ENCODE measurements at regions not wholly inside any gene's neighbourhood (a gene's known extent, or its start where the extent isn't known, plus 50 kb on each side); places are given as distances from the start of the nearest gene placed in this dataset.

DNA sequence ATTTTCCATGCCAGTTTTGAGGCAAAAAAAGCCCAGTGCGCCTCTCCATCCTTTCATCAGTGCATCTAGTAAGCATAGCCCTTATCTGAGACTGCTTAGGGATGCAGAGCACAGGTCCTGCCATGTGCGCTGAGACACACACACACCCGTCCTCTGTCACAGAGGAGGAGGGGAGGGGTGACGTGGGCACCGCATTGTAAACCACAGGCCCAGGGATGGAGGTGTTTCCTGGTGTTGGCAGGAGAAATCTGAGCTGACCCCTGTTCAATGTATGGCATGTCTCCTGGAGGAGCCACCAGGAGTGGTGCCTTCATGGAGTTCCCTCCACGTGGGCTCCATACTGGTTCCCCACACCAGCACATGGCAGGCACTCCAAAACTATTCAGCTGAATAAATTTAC lies 65.8 kb upstream of the HELT start:
- no peak overlapping the region for H3K4me3 ChIP-seq (ENCODE audit: low read depth, low read length)

DNA sequence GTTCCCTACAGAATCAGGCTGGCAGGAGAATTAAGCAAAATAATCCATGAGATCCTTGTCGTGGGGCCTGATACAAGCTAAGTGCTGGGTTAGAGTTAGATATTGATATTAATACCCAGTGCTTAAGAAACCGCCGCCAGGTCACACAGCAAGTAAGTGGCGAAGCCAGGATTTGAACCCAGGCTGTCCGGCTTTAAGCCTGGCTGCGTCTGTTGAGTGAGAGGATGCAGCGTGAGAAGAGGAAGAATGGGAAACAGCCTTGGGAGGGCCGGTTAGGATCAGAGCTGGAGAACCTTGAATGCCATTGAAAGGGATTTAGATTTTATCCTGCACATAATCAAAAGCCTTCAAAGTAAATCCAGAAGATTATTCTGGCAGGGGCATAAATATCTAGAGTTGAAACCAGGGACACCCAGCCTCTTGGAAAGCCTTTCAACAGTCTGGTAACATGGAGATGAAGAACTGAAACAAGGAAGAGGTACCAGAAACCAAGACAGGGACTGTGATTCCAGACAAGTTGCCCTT lies 64.8 kb upstream of the HELT start:
- TF ChIP-seq, protein P1, sequence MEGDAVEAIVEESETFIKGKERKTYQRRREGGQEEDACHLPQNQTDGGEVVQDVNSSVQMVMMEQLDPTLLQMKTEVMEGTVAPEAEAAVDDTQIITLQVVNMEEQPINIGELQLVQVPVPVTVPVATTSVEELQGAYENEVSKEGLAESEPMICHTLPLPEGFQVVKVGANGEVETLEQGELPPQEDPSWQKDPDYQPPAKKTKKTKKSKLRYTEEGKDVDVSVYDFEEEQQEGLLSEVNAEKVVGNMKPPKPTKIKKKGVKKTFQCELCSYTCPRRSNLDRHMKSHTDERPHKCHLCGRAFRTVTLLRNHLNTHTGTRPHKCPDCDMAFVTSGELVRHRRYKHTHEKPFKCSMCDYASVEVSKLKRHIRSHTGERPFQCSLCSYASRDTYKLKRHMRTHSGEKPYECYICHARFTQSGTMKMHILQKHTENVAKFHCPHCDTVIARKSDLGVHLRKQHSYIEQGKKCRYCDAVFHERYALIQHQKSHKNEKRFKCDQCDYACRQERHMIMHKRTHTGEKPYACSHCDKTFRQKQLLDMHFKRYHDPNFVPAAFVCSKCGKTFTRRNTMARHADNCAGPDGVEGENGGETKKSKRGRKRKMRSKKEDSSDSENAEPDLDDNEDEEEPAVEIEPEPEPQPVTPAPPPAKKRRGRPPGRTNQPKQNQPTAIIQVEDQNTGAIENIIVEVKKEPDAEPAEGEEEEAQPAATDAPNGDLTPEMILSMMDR (IDR thresholded peaks at IDR 0.05; ENCODE audit: control insufficient read depth, extremely low read depth, insufficient read depth): no peak
- H3K4me3 ChIP-seq (ENCODE audit: low read depth, low read length): no peak overlapping the region
- DNase-seq (ENCODE audit: low read depth): no peak

More for the DNA sequence above, 65.8 kb upstream of the HELT start:
- TF ChIP-seq, protein P1 (IDR thresholded peaks at IDR 0.05; ENCODE audit: control insufficient read depth, extremely low read depth, insufficient read depth): no peak
- no peak for DNase-seq (ENCODE audit: low read depth)

DNA sequence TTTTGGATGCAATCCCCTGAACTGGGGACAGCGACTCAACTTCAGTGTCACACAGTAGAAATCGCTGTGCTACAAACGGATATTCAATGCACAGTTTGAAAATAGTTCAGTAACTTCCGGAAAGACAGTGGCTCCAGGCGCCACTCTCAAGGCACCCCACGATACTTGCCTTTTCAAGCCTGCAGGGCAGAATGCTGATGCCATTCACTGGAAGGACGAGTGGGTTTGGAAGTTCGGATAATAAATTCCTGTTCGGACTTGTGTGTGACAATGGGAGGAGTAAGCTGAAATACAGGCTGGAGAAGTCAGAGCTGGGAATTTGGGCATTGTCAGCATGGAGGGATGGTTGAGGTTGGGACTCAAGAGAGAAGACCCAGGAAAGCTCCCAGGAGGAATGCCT lies 64.3 kb upstream of the HELT start:
- H3K4me3 ChIP-seq (ENCODE audit: low read depth, low read length): no peak overlapping the region
- TF ChIP-seq, protein P1 (IDR thresholded peaks at IDR 0.05; ENCODE audit: control insufficient read depth, extremely low read depth, insufficient read depth): no peak
- DNase-seq (ENCODE audit: low read depth): no peak

DNA sequence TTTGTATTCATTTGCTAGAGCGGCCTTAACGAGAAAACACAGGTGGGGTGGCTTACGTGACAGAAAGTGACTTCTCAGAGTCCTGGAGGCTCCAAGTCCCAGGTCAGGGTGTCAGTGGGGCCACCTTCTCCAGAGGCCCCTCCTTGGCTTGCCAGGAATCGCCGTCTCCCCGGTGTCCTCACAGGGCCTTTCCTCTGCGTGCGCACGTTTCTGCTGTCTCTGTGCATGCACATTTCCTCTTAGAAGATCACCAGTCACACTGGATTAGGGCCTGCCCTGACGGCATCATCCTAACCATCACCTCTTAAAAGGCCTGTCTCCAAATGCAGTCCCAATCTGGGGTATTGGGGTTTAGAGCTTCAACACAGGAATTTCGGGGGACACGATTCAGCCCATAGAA lies 63.8 kb upstream of the HELT start:
- DNase-seq (ENCODE audit: low read depth): no peak
- TF ChIP-seq, protein P1 (IDR thresholded peaks at IDR 0.05; ENCODE audit: control insufficient read depth, extremely low read depth, insufficient read depth): no peak

DNA sequence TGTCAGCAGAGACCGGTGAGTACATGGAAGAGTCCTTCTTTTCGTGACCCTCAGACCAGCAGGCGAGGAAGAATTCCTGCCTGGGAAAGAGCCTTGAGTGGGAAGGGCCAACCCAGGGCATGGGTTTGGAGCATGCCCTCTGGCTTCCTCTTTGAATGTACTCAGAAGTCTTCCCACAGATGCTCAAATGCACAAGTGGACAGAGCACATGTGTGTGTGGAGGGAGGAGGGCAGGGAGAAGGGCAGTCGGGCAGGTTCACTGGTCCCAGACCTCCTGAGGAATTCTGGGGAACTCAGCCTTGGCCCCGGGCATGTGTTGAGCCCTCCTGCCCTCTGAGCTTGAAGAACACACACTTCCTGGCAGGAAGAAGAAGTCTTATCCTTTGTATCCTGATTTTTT lies 63.2 kb upstream of the HELT start:
- TF ChIP-seq, protein P1 (IDR thresholded peaks at IDR 0.05; ENCODE audit: control insufficient read depth, extremely low read depth, insufficient read depth): no peak
- no peak overlapping the region for H3K4me3 ChIP-seq (ENCODE audit: low read depth, low read length)
- no peak for DNase-seq (ENCODE audit: low read depth)

More for the DNA sequence above, 63.8 kb upstream of the HELT start:
- no peak overlapping the region for H3K4me3 ChIP-seq (ENCODE audit: low read depth, low read length)

DNA sequence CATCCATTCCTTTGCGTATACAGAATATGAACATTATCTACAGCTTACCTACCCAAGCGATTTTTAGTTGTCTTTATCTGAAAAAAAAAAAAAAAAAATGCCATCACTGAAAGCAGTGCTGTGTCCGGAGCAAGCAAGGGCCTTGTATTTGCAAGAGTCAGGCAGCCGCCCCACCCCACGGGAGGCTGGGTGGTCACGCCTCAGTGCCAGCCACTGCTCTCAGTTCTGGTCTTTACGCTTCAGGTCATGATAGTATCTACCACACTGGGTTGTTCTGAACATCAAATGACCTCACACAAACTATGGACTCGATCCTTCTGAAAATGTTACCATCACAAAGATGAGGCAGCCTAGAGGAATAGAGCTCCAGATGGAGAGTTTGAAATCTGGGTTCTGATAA lies 62.7 kb upstream of the HELT start:
- H3K4me3 ChIP-seq (ENCODE audit: low read depth, low read length): no peak overlapping the region
- no peak for DNase-seq (ENCODE audit: low read depth)
- TF ChIP-seq, protein P1 (IDR thresholded peaks at IDR 0.05; ENCODE audit: control insufficient read depth, extremely low read depth, insufficient read depth): no peak

DNA sequence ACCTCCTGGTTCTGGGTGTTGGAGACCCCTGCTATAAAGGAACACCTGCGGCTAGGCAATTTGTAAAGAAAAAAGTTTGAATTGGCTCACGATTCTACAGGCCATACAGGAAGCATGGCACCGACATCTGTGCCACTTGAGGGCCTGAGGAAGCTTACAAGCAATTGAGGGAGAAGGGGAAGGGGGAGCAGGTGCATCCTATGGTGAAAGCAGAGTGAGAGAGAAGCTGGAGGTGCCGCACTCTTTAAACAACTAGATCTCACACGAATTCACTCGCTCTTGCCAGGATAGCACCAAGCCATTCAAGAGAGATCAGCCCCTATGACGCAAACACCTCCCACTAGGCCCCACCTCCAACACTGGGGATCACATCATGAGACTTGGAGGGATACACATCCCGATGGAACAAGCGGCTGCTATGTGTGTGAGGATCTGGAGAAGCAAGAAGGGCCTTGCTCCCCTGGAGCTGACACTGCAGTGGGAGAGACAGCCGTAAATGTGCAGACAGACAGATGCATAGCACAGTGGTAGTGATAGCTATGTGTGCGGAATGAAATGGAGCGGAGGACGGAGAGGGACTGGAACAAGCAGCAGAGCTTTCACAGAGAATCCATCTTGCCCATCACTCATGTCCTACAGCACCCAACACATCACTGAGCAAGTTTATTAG lies 60.7 kb upstream of the HELT start:
- no peak for DNase-seq (ENCODE audit: low read depth)
- H3K4me3 ChIP-seq (ENCODE audit: low read depth, low read length): no peak overlapping the region
- TF ChIP-seq, protein P1 (IDR thresholded peaks at IDR 0.05; ENCODE audit: control insufficient read depth, extremely low read depth, insufficient read depth): no peak

Data from LNCaP clone FGC (cell line).